ENCODE measurements at regions not wholly inside any gene's neighbourhood (a gene's known extent, or its start where the extent isn't known, plus 50 kb on each side); places are given as distances from the start of the nearest gene placed in this dataset.

DNA sequence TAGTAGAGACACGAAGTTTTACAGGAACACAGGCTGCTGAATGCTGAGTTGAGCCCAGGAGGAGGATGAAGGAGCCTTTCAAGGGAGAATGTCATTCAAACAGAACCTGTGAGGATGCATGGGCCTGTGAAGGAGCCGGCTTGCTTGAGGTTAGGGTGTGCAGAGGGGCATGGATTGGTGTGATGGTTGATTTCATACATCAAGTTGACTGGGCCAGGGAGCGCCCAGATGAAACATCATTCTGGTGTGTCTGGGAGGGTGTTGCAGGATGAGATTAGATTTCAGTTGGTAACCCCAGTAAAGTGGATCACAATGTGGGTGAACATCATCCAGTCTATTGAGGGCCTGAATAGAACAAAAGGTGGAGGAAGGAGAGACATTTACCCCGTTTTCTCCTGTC, 243.6 kb downstream of the EDEM1 start:
- Histone ChIP-seq H3K36me3 (no peaks in the 10 kb centered on the region), H3K4me1 (no peaks in the 10 kb centered on the region), H3K27ac (no peak overlapping the region), H3K4me3 (no peak overlapping the region), H3K9me3 (no peaks in the 10 kb centered on the region), H3K27me3 (no peaks in the 10 kb centered on the region)
- ATAC-seq (ENCODE audit: low FRiP score in 2 of 2) (no peak), DNase-seq (no peak)
- WGBS, 2 donors, result 77 to 80% methylated on average over 4 of the region's 4 CpGs
- TF ChIP-seq POLR2AphosphoS5 (IDR thresholded peaks at IDR 0.05), result no peak
- TF ChIP-seq POLR2A (IDR thresholded peaks at IDR 0.05), result no peak
- TF ChIP-seq EP300 (IDR thresholded peaks at IDR 0.05), result no peak
- TF ChIP-seq, protein P1, sequence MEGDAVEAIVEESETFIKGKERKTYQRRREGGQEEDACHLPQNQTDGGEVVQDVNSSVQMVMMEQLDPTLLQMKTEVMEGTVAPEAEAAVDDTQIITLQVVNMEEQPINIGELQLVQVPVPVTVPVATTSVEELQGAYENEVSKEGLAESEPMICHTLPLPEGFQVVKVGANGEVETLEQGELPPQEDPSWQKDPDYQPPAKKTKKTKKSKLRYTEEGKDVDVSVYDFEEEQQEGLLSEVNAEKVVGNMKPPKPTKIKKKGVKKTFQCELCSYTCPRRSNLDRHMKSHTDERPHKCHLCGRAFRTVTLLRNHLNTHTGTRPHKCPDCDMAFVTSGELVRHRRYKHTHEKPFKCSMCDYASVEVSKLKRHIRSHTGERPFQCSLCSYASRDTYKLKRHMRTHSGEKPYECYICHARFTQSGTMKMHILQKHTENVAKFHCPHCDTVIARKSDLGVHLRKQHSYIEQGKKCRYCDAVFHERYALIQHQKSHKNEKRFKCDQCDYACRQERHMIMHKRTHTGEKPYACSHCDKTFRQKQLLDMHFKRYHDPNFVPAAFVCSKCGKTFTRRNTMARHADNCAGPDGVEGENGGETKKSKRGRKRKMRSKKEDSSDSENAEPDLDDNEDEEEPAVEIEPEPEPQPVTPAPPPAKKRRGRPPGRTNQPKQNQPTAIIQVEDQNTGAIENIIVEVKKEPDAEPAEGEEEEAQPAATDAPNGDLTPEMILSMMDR (IDR thresholded peaks at IDR 0.05), result no peak

DNA sequence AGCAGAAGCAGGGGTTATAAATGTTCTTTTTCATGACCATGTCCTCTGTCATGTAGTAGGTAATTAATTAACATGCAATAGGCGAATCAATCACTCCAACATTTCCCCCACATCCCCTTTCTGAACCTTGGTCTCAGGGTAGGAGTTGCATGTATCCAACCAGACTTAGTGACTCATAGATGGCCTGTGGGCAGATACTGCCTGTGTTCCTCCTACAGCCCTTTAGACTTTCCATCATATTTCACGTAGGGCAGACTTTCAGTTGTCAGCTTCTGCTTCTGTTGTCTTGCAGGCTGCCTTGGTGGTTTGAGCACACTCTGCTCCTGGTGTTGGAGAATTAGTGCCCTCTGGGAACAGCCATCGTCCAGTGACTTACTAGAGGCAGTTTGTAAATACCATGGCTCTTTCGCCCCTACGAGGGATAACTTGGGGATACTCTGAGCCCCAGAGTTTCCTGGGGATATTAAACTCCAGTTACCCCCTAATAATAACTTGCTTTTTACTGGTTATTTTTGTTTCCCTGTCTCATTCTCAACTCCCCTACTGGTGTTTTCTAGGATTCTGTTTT, 244.4 kb downstream of the EDEM1 start:
- ATAC-seq (ENCODE audit: low FRiP score in 2 of 2), result peak in 1 of 2 donors; percentile 55
- DNase-seq, result no peak
- TF ChIP-seq EP300 (IDR thresholded peaks at IDR 0.05), result no peak
- no peak for TF ChIP-seq POLR2A (IDR thresholded peaks at IDR 0.05)
- TF ChIP-seq POLR2AphosphoS5 (IDR thresholded peaks at IDR 0.05), result no peak
- no peak overlapping the region for H3K4me3 ChIP-seq
- no peak overlapping the region for H3K27ac ChIP-seq
- no peaks in the 10 kb centered on the region for H3K9me3 ChIP-seq
- WGBS, 2 donors, result 71 to 81% methylated on average over 5 of the region's 5 CpGs
- no peaks in the 10 kb centered on the region for H3K36me3 ChIP-seq
- no peaks in the 10 kb centered on the region for H3K27me3 ChIP-seq
- H3K4me1 ChIP-seq, result no peaks in the 10 kb centered on the region

DNA sequence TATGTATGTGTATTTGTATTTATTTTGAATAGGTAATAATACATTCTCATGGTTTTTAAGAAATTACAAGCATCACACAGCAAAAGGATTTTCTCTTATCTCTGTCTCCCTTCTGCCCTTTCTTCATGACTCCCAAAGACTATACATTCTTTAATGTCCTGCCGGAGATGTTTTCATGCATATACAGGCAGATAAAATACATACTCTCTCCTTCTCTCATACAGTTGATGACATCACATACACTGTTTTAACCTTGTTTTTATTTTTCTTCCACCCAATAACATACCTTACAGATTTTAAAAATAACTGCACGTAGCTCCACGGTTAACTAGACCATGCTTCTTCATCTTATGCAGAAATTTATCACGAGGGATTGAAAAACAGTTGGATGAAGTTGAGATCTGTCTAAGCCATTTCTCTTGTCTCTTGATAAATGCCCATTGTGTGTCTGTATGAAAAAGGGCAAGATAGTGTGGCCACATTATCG, 249.8 kb downstream of the EDEM1 start:
- no peak overlapping the region for H3K27ac ChIP-seq
- no peaks in the 10 kb centered on the region for H3K9me3 ChIP-seq
- 86 to 93% methylated on average over 5 of the region's 5 CpGs for WGBS, 2 donors
- no peak for ATAC-seq (ENCODE audit: low FRiP score in 2 of 2)
- no peak for TF ChIP-seq POLR2A (IDR thresholded peaks at IDR 0.05)
- no peak for TF ChIP-seq POLR2AphosphoS5 (IDR thresholded peaks at IDR 0.05)
- TF ChIP-seq, protein P1 (IDR thresholded peaks at IDR 0.05), result no peak
- no peak for TF ChIP-seq EP300 (IDR thresholded peaks at IDR 0.05)
- H3K4me1 ChIP-seq, result no peaks in the 10 kb centered on the region
- no peaks in the 10 kb centered on the region for H3K27me3 ChIP-seq
- no peak for DNase-seq
- H3K36me3 ChIP-seq, result no peaks in the 10 kb centered on the region
- no peak overlapping the region for H3K4me3 ChIP-seq

DNA sequence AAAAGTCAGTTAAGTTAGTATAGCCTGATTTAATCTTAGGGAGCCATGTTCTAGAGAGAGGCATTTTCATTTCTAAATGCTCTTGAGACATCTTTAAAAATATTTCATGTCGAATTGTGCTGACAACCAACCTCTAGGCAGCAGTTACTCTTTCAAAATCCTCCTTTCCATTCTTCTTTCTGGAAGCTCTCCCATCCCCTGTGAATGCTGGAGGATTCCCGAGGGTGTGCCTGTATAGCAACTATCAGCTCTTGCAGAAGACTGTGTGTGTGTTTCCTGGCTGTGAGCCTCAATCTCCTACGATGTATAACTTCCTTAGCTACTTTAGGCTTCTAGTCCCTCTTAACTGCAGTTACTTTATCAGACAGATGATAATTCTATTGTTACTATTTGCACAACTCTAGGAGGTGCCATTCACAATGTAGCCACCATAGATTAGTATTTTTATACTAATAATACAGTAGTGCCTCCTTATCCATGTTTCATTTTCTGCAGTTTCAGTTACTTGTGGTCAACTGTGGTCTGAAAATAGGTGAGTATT, 250.3 kb downstream of the EDEM1 start:
- DNase-seq, result no peak
- 37 to 39% methylated on average over 3 of the region's 3 CpGs for WGBS, 2 donors
- Histone ChIP-seq H3K36me3 (no peaks in the 10 kb centered on the region), H3K27me3 (no peaks in the 10 kb centered on the region), H3K4me1 (no peaks in the 10 kb centered on the region), H3K4me3 (no peak overlapping the region), H3K27ac (no peak overlapping the region), H3K9me3 (no peaks in the 10 kb centered on the region)
- TF ChIP-seq POLR2A (IDR thresholded peaks at IDR 0.05) (no peak), EP300 (IDR thresholded peaks at IDR 0.05) (no peak), POLR2AphosphoS5 (IDR thresholded peaks at IDR 0.05) (no peak)
- TF ChIP-seq, protein P1 (IDR thresholded peaks at IDR 0.05), result no peak
- ATAC-seq (ENCODE audit: low FRiP score in 2 of 2), result no peak

DNA sequence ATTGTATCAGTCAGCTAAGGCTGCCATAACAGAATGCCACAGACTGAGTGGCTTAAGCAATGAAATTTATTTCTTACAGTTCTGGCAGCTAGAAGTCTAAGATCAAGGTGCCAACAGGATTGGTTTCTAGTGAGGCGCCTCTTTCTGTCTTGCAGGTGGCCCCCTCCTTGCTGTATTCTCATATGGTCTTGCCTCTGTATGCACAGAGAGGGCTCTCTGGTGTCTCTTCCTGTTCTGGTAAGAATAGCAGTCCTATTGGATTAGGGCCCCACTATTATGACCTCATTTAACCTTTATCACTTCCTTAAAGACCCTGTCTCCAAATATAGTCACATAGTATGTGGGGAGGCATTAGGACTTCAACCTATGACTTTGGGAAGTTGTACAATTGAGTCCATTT, 253.9 kb downstream of the EDEM1 start:
- WGBS, 2 donors, result 62 to 95% methylated on average over 1 of the region's 1 CpG
- H3K4me1 ChIP-seq, result no peaks in the 10 kb centered on the region
- H3K27ac ChIP-seq, result no peak overlapping the region
- H3K36me3 ChIP-seq, result no peaks in the 10 kb centered on the region
- no peaks in the 10 kb centered on the region for H3K27me3 ChIP-seq
- TF ChIP-seq, protein P1 (IDR thresholded peaks at IDR 0.05), result no peak
- TF ChIP-seq POLR2AphosphoS5 (IDR thresholded peaks at IDR 0.05) (no peak), POLR2A (IDR thresholded peaks at IDR 0.05) (no peak), EP300 (IDR thresholded peaks at IDR 0.05) (no peak)
- DNase-seq (no peak), ATAC-seq (ENCODE audit: low FRiP score in 2 of 2) (no peak)
- H3K4me3 ChIP-seq, result no peak overlapping the region
- peaks cover 0 to 4% (median 0%) of the 10 kb centered on the region in 4 donors for H3K9me3 ChIP-seq
